A673 (cell line): ENCODE measurements at regions not wholly inside any gene's neighbourhood (a gene's known extent, or its start where the extent isn't known, plus 50 kb on each side); places are given as distances from the start of the nearest gene placed in this dataset.

Experiments used
- CTCF ChIP-seq: fragments of 300-800, 200-600 bp; sonication (generic); conservative IDR thresholded peaks from 2 replicates; pipeline ENCODE4 v1.5.1; 2017; ENCODE audit warnings: low read depth, mild to moderate bottlenecking, antibody characterized with exemption, low read length, moderate library complexity, mixed read lengths
- EZH2 ChIP-seq: fragments of 200-600 bp; sonication (generic); IDR thresholded peaks from 2 replicates; pipeline ENCODE4 v1.6.1; 2017; ENCODE audit warnings: borderline replicate concordance, low read depth, mild to moderate bottlenecking, mixed read lengths, antibody characterized with exemption, low read length; ENCODE audit not compliant: poor library complexity, severe bottlenecking

GRCh38 chr13:22703601-22704209 lies 477.1 kb upstream of the SGCG start:
- TF ChIP-seq CTCF (no peak), EZH2 (no peak)
